HUES48 (cell line): ENCODE measurements at regions not wholly inside any gene's neighbourhood (a gene's known extent, or its start where the extent isn't known, plus 50 kb on each side); places are given as distances from the start of the nearest gene placed in this dataset.

Experiments
- H3K27ac ChIP-seq: one replicate; pipeline ENCODE4 v1.7.0; 2013; ENCODE audit warnings: low read depth, low read length, inconsistent platforms
- H3K27me3 ChIP-seq: 2 replicates; pipeline ENCODE4 v1.6.1; 2013; ENCODE audit warnings: mild to moderate bottlenecking, low read length; ENCODE audit not compliant: control insufficient read depth, insufficient read depth
- H3K36me3 ChIP-seq: 2 replicates; pipeline ENCODE4 v1.6.1; 2013; ENCODE audit warnings: low read length; ENCODE audit not compliant: control insufficient read depth, insufficient read depth
- H3K4me1 ChIP-seq: 2 replicates; pipeline ENCODE4 v1.6.1; 2013; ENCODE audit warnings: mild to moderate bottlenecking, low read length; ENCODE audit not compliant: control insufficient read depth, insufficient read depth
- H3K4me3 ChIP-seq: 2 replicates; pipeline ENCODE4 v1.5.1; 2013; ENCODE audit warnings: mild to moderate bottlenecking, low read depth, low read length
- H3K9ac ChIP-seq: 2 replicates; pipeline ENCODE4 v1.6.1; 2013; ENCODE audit warnings: mild to moderate bottlenecking, low read depth, low read length, moderate library complexity
- H3K9me3 ChIP-seq: 2 replicates; pipeline ENCODE4 v1.6.1; 2013; ENCODE audit warnings: low read length; ENCODE audit not compliant: control insufficient read depth, insufficient read depth

GRCh38 chr12:107525063-107525718 lies 160.4 kb upstream of the PWP1 start:
- H3K27ac ChIP-seq: no peak overlapping the region
- H3K4me1 ChIP-seq: no peaks in the 10 kb centered on the region
- H3K27me3 ChIP-seq: no peaks in the 10 kb centered on the region
- H3K36me3 ChIP-seq: no peaks in the 10 kb centered on the region
- no peak overlapping the region for H3K9ac ChIP-seq
- H3K9me3 ChIP-seq: no peaks in the 10 kb centered on the region
- H3K4me3 ChIP-seq: no peak overlapping the region

GRCh38 chr12:107525719-107526554 lies 159.7 kb upstream of the PWP1 start:
- Histone ChIP-seq H3K4me1 (no peaks in the 10 kb centered on the region), H3K27ac (no peak overlapping the region), H3K36me3 (no peaks in the 10 kb centered on the region), H3K9me3 (no peaks in the 10 kb centered on the region), H3K27me3 (no peaks in the 10 kb centered on the region), H3K4me3 (no peak overlapping the region), H3K9ac (no peak overlapping the region)

GRCh38 chr12:107526555-107527180 lies 158.9 kb upstream of the PWP1 start:
- no peak overlapping the region for H3K4me3 ChIP-seq
- H3K27ac ChIP-seq: no peak overlapping the region
- H3K9me3 ChIP-seq: no peaks in the 10 kb centered on the region
- H3K27me3 ChIP-seq: no peaks in the 10 kb centered on the region
- H3K9ac ChIP-seq: no peak overlapping the region
- H3K4me1 ChIP-seq: no peaks in the 10 kb centered on the region
- no peaks in the 10 kb centered on the region for H3K36me3 ChIP-seq

DNA sequence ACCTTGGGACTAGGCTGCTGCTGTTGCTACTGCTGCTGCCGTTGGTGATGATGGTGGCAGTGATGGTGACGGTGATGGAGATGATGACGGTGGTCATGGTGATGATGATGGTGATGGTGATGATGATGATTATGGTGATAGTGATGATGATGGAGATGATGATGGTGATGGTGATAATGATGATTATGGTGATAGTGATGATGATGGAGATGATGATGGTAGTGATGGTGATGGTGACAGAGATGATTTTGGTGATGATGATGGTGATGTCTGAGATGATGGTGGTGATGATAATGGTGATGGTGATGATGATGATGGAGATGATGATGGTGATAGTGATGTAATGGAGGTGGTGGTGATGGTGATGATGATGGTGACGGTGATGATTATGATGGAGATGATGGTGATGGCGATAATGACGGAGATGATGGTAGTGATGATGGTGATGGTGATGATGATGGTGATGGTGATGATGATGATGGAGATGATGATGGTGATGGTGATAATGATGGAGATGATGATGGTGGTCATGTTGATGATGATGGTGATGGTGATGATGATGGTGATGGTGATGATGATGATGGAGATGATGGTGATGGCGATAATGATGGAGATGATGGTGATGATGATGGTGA lies 156.8 kb upstream of the PWP1 start:
- H3K4me1 ChIP-seq: no peaks in the 10 kb centered on the region
- no peak overlapping the region for H3K4me3 ChIP-seq
- no peaks in the 10 kb centered on the region for H3K27me3 ChIP-seq
- H3K36me3 ChIP-seq: no peaks in the 10 kb centered on the region
- no peak overlapping the region for H3K9ac ChIP-seq
- H3K27ac ChIP-seq: no peak overlapping the region
- no peaks in the 10 kb centered on the region for H3K9me3 ChIP-seq

GRCh38 chr12:107529991-107530390 lies 155.6 kb upstream of the PWP1 start:
- Histone ChIP-seq H3K27ac (no peak overlapping the region), H3K4me1 (peaks cover 3% of the 10 kb centered on the region; the same call in 1 of the 2 replicates), H3K36me3 (no peaks in the 10 kb centered on the region), H3K9me3 (no peaks in the 10 kb centered on the region), H3K27me3 (no peaks in the 10 kb centered on the region), H3K4me3 (no peak overlapping the region), H3K9ac (no peak overlapping the region)

DNA sequence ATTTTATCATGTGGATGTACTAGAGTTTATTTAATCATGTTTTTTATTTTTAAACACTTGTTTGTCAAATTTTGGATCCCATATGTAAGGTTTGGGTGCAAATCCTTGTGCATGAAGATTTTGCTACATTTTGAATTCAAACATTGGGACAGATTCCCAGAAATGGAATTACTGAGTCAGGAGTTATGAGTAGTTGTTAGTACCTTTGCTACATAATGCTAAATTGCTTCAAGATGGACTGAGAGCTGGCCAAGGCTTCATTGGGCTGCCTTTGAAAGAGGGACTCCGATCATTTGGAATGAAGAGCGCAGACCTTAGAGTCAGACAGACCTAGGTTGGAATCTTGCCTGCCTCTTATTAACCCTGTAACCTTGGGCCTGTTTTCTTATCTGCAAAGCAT lies 154.9 kb upstream of the PWP1 start:
- Histone ChIP-seq H3K4me1 (peaks cover 4% of the 10 kb centered on the region; the same call in 1 of the 2 replicates), H3K27me3 (no peaks in the 10 kb centered on the region), H3K9ac (no peak overlapping the region), H3K4me3 (no peak overlapping the region), H3K36me3 (no peaks in the 10 kb centered on the region), H3K27ac (no peak overlapping the region), H3K9me3 (no peaks in the 10 kb centered on the region)

DNA sequence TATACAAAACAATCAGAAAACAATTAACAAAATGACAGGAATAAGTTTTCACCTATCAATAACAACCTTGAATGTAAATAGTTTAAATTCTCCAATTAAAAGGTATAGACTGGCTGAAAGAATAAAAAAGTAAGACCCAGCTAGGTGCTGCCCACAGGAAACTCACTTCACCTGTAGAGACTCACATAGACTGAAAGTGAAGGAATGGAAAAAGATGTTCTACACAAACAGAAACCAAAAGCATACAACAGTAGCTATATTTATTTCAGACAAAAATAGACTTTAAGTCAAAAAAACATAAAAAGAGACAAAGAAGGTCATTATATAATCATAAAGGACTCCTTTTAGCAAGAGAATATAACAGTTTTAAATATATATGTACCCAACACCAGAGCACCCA lies 152.4 kb upstream of the PWP1 start:
- Histone ChIP-seq H3K36me3 (no peaks in the 10 kb centered on the region), H3K27ac (no peak overlapping the region), H3K4me3 (no peak overlapping the region), H3K9ac (no peak overlapping the region), H3K9me3 (no peaks in the 10 kb centered on the region), H3K4me1 (peaks cover 4% of the 10 kb centered on the region; the same call in 1 of the 2 replicates), H3K27me3 (no peaks in the 10 kb centered on the region)

GRCh38 chr12:107536613-107537012 lies 149.0 kb upstream of the PWP1 start:
- H3K9me3 ChIP-seq: no peaks in the 10 kb centered on the region
- H3K36me3 ChIP-seq: no peaks in the 10 kb centered on the region
- no peak overlapping the region for H3K9ac ChIP-seq
- H3K27me3 ChIP-seq: no peaks in the 10 kb centered on the region
- no peak overlapping the region for H3K4me3 ChIP-seq
- H3K4me1 ChIP-seq: peaks cover 4% of the 10 kb centered on the region; the same call in 1 of the 2 replicates
- H3K27ac ChIP-seq: no peak overlapping the region

DNA sequence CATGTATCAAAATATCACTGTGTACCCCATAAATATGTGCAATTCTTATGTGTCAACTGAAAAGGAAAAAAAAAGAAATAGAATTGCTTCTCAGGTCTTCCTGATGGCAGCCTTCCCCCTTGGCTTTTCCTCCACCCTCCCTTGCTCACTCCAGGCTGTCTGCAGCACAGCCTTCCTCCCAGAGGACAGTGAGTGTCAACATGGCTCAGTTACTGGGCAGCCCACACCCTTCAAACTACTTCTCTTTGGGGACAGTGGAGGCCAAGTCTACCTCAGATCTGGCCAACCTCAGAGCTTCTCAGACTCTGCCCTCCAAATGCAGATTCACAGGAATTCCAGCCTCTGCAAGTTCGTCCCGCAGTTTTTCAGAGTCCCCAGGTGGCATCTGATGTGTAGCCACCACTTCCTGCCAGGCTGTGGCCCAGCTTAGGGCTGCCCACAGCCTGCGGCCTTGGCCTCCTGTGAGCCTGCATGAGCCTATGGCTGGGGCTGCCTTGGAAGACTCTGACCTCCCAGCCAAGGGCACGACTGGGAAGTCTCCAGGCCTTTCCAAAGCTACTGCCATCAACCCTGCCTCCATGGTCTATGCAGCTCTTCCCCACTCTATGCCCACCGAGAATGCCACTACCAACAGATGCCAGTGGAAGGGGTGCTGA lies 148.0 kb upstream of the PWP1 start:
- H3K27me3 ChIP-seq: no peaks in the 10 kb centered on the region
- H3K27ac ChIP-seq: no peak overlapping the region
- no peak overlapping the region for H3K9ac ChIP-seq
- H3K4me1 ChIP-seq: peaks cover 4% of the 10 kb centered on the region; the same call in 1 of the 2 replicates
- H3K9me3 ChIP-seq: no peaks in the 10 kb centered on the region
- H3K36me3 ChIP-seq: no peaks in the 10 kb centered on the region
- no peak overlapping the region for H3K4me3 ChIP-seq

DNA sequence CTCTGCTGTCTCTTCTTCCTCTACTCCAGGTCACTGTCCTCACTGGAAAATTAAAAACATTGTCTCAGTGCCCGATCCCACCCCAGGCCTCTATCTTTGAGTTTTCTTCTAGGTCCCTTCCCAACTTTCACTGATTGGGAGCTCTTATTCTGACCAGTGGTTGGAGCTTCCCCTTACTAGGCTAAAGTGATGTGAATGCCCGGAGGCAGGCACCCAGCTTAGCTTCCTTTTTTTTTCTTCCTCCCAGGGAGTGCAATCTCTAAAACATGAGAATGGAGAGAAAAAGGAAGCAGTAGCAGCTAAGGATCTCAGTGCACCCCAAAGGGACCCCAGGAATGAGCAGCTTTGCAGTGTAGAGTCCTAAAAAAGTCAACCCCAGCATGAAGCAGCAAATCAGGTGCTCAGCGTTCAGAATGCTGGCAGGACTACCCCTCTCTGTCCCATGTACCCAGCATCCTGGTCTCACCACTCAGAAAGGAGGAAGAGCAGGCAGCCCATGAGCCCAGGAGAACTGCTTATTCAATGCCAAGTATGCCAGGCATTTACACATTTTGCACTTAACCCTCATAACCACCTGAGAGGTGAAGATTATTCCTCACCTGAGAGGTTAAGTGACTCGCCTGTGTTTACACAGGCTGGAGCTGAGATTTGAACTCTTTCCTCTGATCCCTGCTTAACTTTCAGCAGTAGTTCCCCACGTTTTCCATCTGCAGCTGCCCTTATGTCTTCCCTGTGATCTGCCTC lies 146.2 kb upstream of the PWP1 start:
- no peak overlapping the region for H3K9ac ChIP-seq
- no peaks in the 10 kb centered on the region for H3K9me3 ChIP-seq
- no peaks in the 10 kb centered on the region for H3K27me3 ChIP-seq
- H3K4me3 ChIP-seq: no peak overlapping the region
- peaks cover 4% of the 10 kb centered on the region; the same call in 1 of the 2 replicates for H3K4me1 ChIP-seq
- H3K27ac ChIP-seq: no peak overlapping the region
- no peaks in the 10 kb centered on the region for H3K36me3 ChIP-seq
